ENCODE measurements at regions not wholly inside any gene's neighbourhood (a gene's known extent, or its start where the extent isn't known, plus 50 kb on each side); places are given as distances from the start of the nearest gene placed in this dataset.

DNA sequence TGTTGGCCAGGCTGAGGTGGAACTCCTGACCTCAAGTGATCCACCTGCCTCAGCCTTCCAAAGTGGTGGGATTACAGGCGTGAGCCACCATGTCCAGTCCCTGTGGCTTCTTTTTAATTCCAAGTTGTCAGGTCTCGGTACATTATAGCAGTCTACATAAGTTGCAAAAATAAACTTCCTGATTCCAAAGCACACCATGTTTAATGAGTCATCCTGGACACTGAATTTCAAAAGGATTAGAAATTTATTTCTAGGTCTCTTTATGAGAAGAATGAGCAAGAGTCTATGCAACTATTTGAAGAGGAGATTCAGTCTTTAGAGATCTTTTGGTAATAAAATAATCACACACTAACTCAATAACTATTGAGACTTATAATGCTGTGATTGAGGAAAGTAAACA, 63.9 kb upstream of the MCHR2 start:
- no peak for TF ChIP-seq CTCF (conservative IDR thresholded peaks at IDR 0.05)
- TF ChIP-seq ZFX (IDR thresholded peaks at IDR 0.05) = no peak
